ENCODE measurements at regions not wholly inside any gene's neighbourhood (a gene's known extent, or its start where the extent isn't known, plus 50 kb on each side); places are given as distances from the start of the nearest gene placed in this dataset.

DNA sequence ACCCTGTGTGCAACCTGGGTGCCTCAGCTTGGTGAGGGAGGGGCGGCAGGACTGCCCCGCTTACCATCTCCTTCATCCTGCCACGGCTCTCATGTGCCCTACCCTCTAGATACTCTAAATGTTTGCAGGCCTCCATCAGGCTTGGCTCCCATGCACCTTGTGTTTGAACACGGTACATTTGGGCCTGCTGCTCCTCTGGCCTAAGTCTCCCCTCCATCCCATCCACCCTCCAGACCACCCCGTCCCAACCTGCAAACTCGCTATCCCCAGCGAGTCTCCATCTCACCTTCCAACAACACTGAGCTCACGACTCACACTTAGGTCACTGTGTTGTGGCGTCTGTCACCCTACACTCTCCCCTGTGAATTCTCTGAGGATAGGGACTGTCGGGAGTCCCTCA is 274.2 kb downstream of the TEX29 start:
- CTCF ChIA-PET: no interaction called here
- intact Hi-C loops (cut with micrococcal nuclease): no loop called here
- Histone ChIP-seq H3K27ac (ENCODE audit: low read depth, low read length) (no peak overlapping the region), H3K4me1 (ENCODE audit: control insufficient read depth in 2 of 2, insufficient read depth in 2 of 2, low read length in 2 of 2) (no peaks in the 10 kb centered on the region), H3K9me3 (ENCODE audit: control insufficient read depth in 2 of 3, low read length in 3 of 3) (no peaks in the 10 kb centered on the region), H3K36me3 (ENCODE audit: control insufficient read depth in 2 of 3, insufficient read depth in 3 of 3, low read length in 3 of 3) (no peaks in the 10 kb centered on the region), H3K27me3 (ENCODE audit: control insufficient read depth in 2 of 2, insufficient read depth in 2 of 2, low read length in 2 of 2) (no peaks in the 10 kb centered on the region), H3K4me3 (ENCODE audit: low read length) (no peak overlapping the region)
- DNase-seq (no peak), ATAC-seq (no peak)
- H3K4me1 Mint-ChIP-seq: peaks cover 0 to 2% (median 0%) of the 10 kb centered on the region in 7 donors
- H3K4me3 Mint-ChIP-seq: no peak overlapping the region
- POLR2A ChIA-PET: no interaction called here
- peaks cover 0 to 21% (median 3%) of the 10 kb centered on the region in 5 donors for H3K27me3 Mint-ChIP-seq
- H3K36me3 Mint-ChIP-seq: no peaks in the 10 kb centered on the region
- no peak overlapping the region for H3K27ac Mint-ChIP-seq
- peaks cover 0 to 12% (median 4%) of the 10 kb centered on the region in 11 donors for H3K9me3 Mint-ChIP-seq

DNA sequence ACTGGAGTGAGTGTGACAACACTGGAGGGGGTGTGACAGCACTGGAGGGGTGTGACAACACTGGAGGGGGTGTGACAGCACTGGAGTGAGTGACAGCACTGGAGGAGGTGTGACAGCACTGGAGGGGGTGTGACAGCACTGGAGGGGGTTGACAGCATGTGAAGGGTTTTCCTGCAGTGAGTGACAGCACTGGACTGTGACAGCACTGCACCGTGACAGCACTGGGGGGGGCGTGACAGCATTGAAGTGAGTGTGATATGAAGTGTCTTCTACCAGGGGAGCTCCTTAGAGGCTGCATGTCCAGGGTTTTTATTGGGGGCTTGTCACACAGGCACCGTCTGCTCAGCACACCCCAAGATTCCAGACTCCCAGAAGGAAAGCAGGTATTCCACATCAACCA is 274.8 kb downstream of the TEX29 start:
- Histone ChIP-seq H3K27ac (ENCODE audit: low read depth, low read length) (no peak overlapping the region), H3K27me3 (ENCODE audit: control insufficient read depth in 2 of 2, insufficient read depth in 2 of 2, low read length in 2 of 2) (no peaks in the 10 kb centered on the region), H3K36me3 (ENCODE audit: control insufficient read depth in 2 of 3, insufficient read depth in 3 of 3, low read length in 3 of 3) (no peaks in the 10 kb centered on the region), H3K4me1 (ENCODE audit: control insufficient read depth in 2 of 2, insufficient read depth in 2 of 2, low read length in 2 of 2) (no peaks in the 10 kb centered on the region), H3K9me3 (ENCODE audit: control insufficient read depth in 2 of 3, low read length in 3 of 3) (no peaks in the 10 kb centered on the region), H3K4me3 (ENCODE audit: low read length) (no peak overlapping the region)
- no peaks in the 10 kb centered on the region for H3K4me1 Mint-ChIP-seq
- H3K4me3 Mint-ChIP-seq: no peak overlapping the region
- ATAC-seq: no peak
- H3K9me3 Mint-ChIP-seq: peaks cover 0 to 7% (median 2%) of the 10 kb centered on the region in 11 donors
- CTCF ChIA-PET: no interaction called here
- H3K27me3 Mint-ChIP-seq: peaks cover 0 to 17% (median 6%) of the 10 kb centered on the region in 5 donors
- H3K27ac Mint-ChIP-seq: no peak overlapping the region
- POLR2A ChIA-PET: no interaction called here
- no peaks in the 10 kb centered on the region for H3K36me3 Mint-ChIP-seq
- intact Hi-C loops (cut with micrococcal nuclease): no loop called here
- no peak for DNase-seq

DNA sequence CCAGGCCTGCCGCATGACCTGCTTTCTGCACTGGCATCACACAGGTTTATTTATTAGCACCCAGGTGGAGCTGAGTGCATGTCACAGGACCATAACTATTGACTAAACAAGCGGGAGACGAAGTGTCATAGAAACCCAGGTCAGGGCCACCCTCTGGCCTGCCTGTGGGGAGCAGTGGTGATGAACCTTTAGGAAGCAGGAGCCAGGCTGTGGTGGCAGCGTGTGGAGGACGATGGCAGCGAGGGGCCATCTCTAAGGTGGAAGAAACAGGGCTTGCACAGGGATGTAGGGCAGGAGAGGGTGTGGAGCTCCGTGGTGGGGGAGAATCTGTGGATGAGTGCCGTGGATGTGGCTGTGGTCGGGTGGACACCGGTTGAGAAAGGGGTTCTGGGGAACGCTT is 275.3 kb downstream of the TEX29 start:
- no peak overlapping the region for H3K4me3 Mint-ChIP-seq
- intact Hi-C loops (cut with micrococcal nuclease): no loop called here
- no peak overlapping the region for H3K4me3 ChIP-seq (ENCODE audit: low read length)
- DNase-seq: no peak
- POLR2A ChIA-PET: no interaction called here
- no peaks in the 10 kb centered on the region for H3K4me1 ChIP-seq (ENCODE audit: control insufficient read depth in 2 of 2, insufficient read depth in 2 of 2, low read length in 2 of 2)
- H3K9me3 Mint-ChIP-seq: peaks cover 0 to 7% (median 0%) of the 10 kb centered on the region in 11 donors
- H3K27ac Mint-ChIP-seq: no peak overlapping the region
- H3K27me3 ChIP-seq (ENCODE audit: control insufficient read depth in 2 of 2, insufficient read depth in 2 of 2, low read length in 2 of 2): no peaks in the 10 kb centered on the region
- H3K9me3 ChIP-seq (ENCODE audit: control insufficient read depth in 2 of 3, low read length in 3 of 3): no peaks in the 10 kb centered on the region
- H3K36me3 ChIP-seq (ENCODE audit: control insufficient read depth in 2 of 3, insufficient read depth in 3 of 3, low read length in 3 of 3): no peaks in the 10 kb centered on the region
- peaks cover 0 to 16% (median 6%) of the 10 kb centered on the region in 5 donors for H3K27me3 Mint-ChIP-seq
- H3K36me3 Mint-ChIP-seq: no peaks in the 10 kb centered on the region
- H3K27ac ChIP-seq (ENCODE audit: low read depth, low read length): no peak overlapping the region
- H3K4me1 Mint-ChIP-seq: no peaks in the 10 kb centered on the region
- CTCF ChIA-PET: no interaction called here
- ATAC-seq: no peak

DNA sequence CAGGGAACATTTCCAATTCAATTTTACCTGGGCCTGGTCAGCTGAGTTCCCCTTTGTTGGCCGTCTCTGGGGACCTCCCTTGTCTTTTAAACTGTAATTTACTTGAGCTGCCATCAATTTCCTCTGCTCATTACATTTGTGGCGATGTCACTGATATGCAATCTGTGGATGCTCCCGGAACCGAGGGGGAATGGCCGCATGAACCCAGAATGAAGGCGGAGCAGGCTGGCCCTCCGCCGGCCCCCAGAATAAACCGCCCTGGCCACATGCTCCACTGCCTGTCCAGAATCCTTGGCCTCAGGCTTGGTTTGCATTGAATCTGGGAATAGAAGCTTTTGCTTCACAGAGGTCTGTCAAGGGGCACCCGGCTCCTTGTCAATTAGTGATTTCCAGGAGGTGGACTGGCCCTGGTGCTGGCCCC is 276.8 kb downstream of the TEX29 start:
- no peak overlapping the region for H3K27ac ChIP-seq (ENCODE audit: low read depth, low read length)
- Mint-ChIP-seq H3K27ac (no peak overlapping the region), H3K4me1 (no peaks in the 10 kb centered on the region), H3K36me3 (no peaks in the 10 kb centered on the region), H3K4me3 (no peak overlapping the region), H3K27me3 (peaks cover 0 to 12% (median 6%) of the 10 kb centered on the region in 5 donors), H3K9me3 (peaks cover 0 to 7% (median 0%) of the 10 kb centered on the region in 11 donors)
- H3K27me3 ChIP-seq (ENCODE audit: control insufficient read depth in 2 of 2, insufficient read depth in 2 of 2, low read length in 2 of 2): no peaks in the 10 kb centered on the region
- no peaks in the 10 kb centered on the region for H3K9me3 ChIP-seq (ENCODE audit: control insufficient read depth in 2 of 3, low read length in 3 of 3)
- ChIA-PET CTCF (no interaction called here), POLR2A (interaction anchor here (0.7 kb wide), 1 partner anchor 22 kb away, joined by 3 read pairs; no protein-coding TSS in a partner anchor)
- H3K4me1 ChIP-seq (ENCODE audit: control insufficient read depth in 2 of 2, insufficient read depth in 2 of 2, low read length in 2 of 2): no peaks in the 10 kb centered on the region
- intact Hi-C loops (cut with micrococcal nuclease): no loop called here
- H3K4me3 ChIP-seq (ENCODE audit: low read length): no peak overlapping the region
- no peaks in the 10 kb centered on the region for H3K36me3 ChIP-seq (ENCODE audit: control insufficient read depth in 2 of 3, insufficient read depth in 3 of 3, low read length in 3 of 3)
- ATAC-seq (no peak), DNase-seq (no peak)

DNA sequence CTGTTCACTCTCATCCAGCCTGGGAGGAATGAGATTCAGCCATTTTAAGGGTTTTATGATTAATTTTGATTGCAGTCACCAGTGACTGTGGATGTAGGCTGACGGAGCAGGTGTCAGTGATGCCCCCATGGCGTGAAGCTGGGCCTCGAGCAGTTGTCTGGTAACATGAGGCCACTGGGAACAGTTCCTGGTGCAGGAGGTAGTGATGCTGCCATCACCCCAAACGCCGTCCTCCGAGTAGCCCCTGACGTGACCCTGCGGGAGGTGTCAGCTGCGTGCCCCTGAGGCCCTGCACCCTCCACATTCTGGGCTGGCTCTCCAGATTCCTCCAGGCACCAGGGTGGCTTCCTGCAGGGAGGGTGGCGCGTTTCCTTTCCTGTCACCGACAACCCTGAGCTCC is 277.2 kb downstream of the TEX29 start:
- Mint-ChIP-seq H3K27me3 (peaks cover 0 to 12% (median 6%) of the 10 kb centered on the region in 5 donors), H3K9me3 (peaks cover 0 to 7% (median 0%) of the 10 kb centered on the region in 11 donors), H3K27ac (no peak overlapping the region), H3K4me3 (no peak overlapping the region), H3K36me3 (no peaks in the 10 kb centered on the region), H3K4me1 (no peaks in the 10 kb centered on the region)
- POLR2A ChIA-PET: no interaction called here
- no peaks in the 10 kb centered on the region for H3K27me3 ChIP-seq (ENCODE audit: control insufficient read depth in 2 of 2, insufficient read depth in 2 of 2, low read length in 2 of 2)
- H3K9me3 ChIP-seq (ENCODE audit: control insufficient read depth in 2 of 3, low read length in 3 of 3): no peaks in the 10 kb centered on the region
- H3K4me3 ChIP-seq (ENCODE audit: low read length): no peak overlapping the region
- CTCF ChIA-PET: no interaction called here
- no peaks in the 10 kb centered on the region for H3K4me1 ChIP-seq (ENCODE audit: control insufficient read depth in 2 of 2, insufficient read depth in 2 of 2, low read length in 2 of 2)
- H3K36me3 ChIP-seq (ENCODE audit: control insufficient read depth in 2 of 3, insufficient read depth in 3 of 3, low read length in 3 of 3): no peaks in the 10 kb centered on the region
- no peak overlapping the region for H3K27ac ChIP-seq (ENCODE audit: low read depth, low read length)
- intact Hi-C loops (cut with micrococcal nuclease): no loop called here
- DNase-seq: no peak
- ATAC-seq: no peak

DNA sequence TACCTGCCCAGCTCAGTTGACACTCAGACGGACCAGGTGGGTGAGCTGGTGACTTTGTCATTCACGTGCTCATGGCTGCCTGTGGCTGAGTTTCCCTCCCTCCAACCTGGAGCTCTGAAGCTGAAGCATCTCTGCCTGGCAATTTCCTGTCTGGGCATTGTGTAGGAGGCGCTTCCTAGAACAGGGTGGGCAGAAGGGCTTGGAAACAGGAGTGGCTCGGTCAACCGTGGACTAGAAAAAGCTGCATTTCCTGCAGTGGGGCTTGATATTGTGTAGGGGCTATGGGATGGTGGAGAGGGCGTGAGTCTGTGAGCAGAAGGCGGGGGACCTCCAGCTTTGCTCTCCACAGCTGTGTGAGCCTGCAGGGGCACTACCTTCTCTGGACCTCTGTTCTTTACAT is 278.3 kb downstream of the TEX29 start:
- Histone ChIP-seq H3K4me1 (ENCODE audit: control insufficient read depth in 2 of 2, insufficient read depth in 2 of 2, low read length in 2 of 2) (no peaks in the 10 kb centered on the region), H3K4me3 (ENCODE audit: low read length) (no peak overlapping the region), H3K36me3 (ENCODE audit: control insufficient read depth in 2 of 3, insufficient read depth in 3 of 3, low read length in 3 of 3) (no peaks in the 10 kb centered on the region), H3K27ac (ENCODE audit: low read depth, low read length) (no peak overlapping the region), H3K9me3 (ENCODE audit: control insufficient read depth in 2 of 3, low read length in 3 of 3) (no peaks in the 10 kb centered on the region), H3K27me3 (ENCODE audit: control insufficient read depth in 2 of 2, insufficient read depth in 2 of 2, low read length in 2 of 2) (no peaks in the 10 kb centered on the region)
- peaks cover 0 to 12% (median 6%) of the 10 kb centered on the region in 5 donors for H3K27me3 Mint-ChIP-seq
- H3K4me1 Mint-ChIP-seq: no peaks in the 10 kb centered on the region
- ChIA-PET POLR2A (no interaction called here), CTCF (no interaction called here)
- H3K4me3 Mint-ChIP-seq: no peak overlapping the region
- no peaks in the 10 kb centered on the region for H3K36me3 Mint-ChIP-seq
- intact Hi-C loops (cut with micrococcal nuclease): no loop called here
- DNase-seq (no peak), ATAC-seq (no peak)
- H3K9me3 Mint-ChIP-seq: peaks cover 0 to 7% (median 0%) of the 10 kb centered on the region in 11 donors
- no peak overlapping the region for H3K27ac Mint-ChIP-seq

DNA sequence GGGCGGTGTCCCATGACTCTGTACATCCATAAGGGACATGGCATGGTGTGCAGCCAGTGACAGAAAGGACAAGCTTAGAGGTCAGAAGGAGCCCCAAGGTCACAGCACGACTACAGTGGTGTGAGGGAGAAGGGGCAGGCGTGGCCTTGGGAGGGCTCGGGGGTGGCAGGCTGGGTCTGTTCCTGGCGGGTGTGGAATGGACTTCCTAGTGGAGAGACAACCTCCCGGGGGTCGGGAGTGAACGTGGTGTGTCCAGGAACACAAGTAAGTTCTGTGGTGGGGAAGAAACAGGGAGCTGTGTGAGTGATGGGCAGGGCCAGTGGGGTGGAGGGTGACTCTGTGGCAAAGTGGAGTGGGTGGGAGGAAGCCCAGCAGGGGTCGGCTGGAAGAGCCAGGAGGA is 279.3 kb downstream of the TEX29 start:
- Mint-ChIP-seq H3K27ac (no peak overlapping the region), H3K36me3 (no peaks in the 10 kb centered on the region)

More for the DNA sequence above, 279.3 kb downstream of the TEX29 start:
- no peak for DNase-seq
- ChIA-PET CTCF (no interaction called here), POLR2A (no interaction called here)
- Mint-ChIP-seq H3K27me3 (peaks cover 0 to 12% (median 6%) of the 10 kb centered on the region in 5 donors), H3K4me3 (no peak overlapping the region), H3K9me3 (peaks cover 0 to 5% (median 0%) of the 10 kb centered on the region in 11 donors), H3K4me1 (no peaks in the 10 kb centered on the region)
- no peaks in the 10 kb centered on the region for H3K9me3 ChIP-seq (ENCODE audit: control insufficient read depth in 2 of 3, low read length in 3 of 3)
- intact Hi-C loops (cut with micrococcal nuclease): no loop called here
- no peaks in the 10 kb centered on the region for H3K4me1 ChIP-seq (ENCODE audit: control insufficient read depth in 2 of 2, insufficient read depth in 2 of 2, low read length in 2 of 2)
- H3K27me3 ChIP-seq (ENCODE audit: control insufficient read depth in 2 of 2, insufficient read depth in 2 of 2, low read length in 2 of 2): no peaks in the 10 kb centered on the region
- no peak overlapping the region for H3K27ac ChIP-seq (ENCODE audit: low read depth, low read length)
- ATAC-seq: no peak
- no peaks in the 10 kb centered on the region for H3K36me3 ChIP-seq (ENCODE audit: control insufficient read depth in 2 of 3, insufficient read depth in 3 of 3, low read length in 3 of 3)
- H3K4me3 ChIP-seq (ENCODE audit: low read length): no peak overlapping the region
